Spleen (tissue), 7 donors: ENCODE measurements at regions not wholly inside any gene's neighbourhood (a gene's known extent, or its start where the extent isn't known, plus 50 kb on each side); places are given as distances from the start of the nearest gene placed in this dataset.

Source experiments
- POLR2A ChIP-seq, 3 donors: fragments of 450-650 bp; IDR thresholded peaks; one replicate each; pipeline ENCODE4 v1.5.1; 2017; ENCODE audit warnings: antibody characterized with exemption in 3 of 3, mild to moderate bottlenecking in 1 of 3
- POLR2AphosphoS5 ChIP-seq, 3 donors: sonication (generic); formaldehyde crosslinking; IDR thresholded peaks; one replicate each; pipeline ENCODE4 v1.5.1; 2017; ENCODE audit warnings: antibody characterized with exemption in 3 of 3
- TF ChIP-seq, protein P1 (sequence below), 11 experiments: fragments of 200-600 bp in 7 of 11; fragments of 450-650 bp in 4 of 11; sonication (generic) in 4 of 11; IDR thresholded peaks in 8 of 11; conservative IDR thresholded peaks in 3 of 11; 1 replicate in 7 of 11; 2 replicates in 4 of 11; pipeline versions ENCODE4 v1.4.0 to v1.8.0; 2016 to 2021; ENCODE audit warnings: antibody characterized with exemption in 11 of 11, inconsistent platforms in 4 of 11, mild to moderate bottlenecking in 1 of 11
- donor health status: DM: no; HTN: no; CAD: no; lungs with moderate emphysema.
- donor health status: DM: no; HTN: no; CAD: no.
- donor health status: DM: no; HTN: no; CAD: no.

DNA sequence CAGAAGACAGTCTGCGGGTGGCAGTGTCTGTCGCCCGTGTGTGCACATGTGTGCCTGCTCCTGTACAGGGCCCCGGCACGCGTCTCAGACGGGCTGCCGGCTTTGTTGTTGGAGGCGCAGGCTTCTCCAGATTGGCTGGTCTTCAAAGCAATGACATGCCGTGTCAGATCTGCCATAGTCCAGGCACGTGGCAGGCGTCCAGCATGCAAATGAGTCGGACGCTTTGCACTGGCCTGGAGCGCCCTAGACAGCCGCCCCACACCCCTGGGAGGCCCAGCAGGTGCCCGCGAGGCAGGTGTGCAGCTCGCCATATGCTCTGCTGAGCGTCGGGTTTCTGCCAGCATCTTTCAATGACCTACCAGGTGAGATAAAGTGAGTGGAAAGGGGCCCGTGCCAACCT lies 71.5 kb downstream of the GADD45G start:
- TF ChIP-seq, protein P1, sequence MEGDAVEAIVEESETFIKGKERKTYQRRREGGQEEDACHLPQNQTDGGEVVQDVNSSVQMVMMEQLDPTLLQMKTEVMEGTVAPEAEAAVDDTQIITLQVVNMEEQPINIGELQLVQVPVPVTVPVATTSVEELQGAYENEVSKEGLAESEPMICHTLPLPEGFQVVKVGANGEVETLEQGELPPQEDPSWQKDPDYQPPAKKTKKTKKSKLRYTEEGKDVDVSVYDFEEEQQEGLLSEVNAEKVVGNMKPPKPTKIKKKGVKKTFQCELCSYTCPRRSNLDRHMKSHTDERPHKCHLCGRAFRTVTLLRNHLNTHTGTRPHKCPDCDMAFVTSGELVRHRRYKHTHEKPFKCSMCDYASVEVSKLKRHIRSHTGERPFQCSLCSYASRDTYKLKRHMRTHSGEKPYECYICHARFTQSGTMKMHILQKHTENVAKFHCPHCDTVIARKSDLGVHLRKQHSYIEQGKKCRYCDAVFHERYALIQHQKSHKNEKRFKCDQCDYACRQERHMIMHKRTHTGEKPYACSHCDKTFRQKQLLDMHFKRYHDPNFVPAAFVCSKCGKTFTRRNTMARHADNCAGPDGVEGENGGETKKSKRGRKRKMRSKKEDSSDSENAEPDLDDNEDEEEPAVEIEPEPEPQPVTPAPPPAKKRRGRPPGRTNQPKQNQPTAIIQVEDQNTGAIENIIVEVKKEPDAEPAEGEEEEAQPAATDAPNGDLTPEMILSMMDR (IDR thresholded peaks at IDR 0.05 in 8 of 11, conservative IDR thresholded peaks at IDR 0.05 in 3 of 11) = no peak
- TF ChIP-seq POLR2AphosphoS5 (IDR thresholded peaks at IDR 0.05) (no peak), POLR2A (IDR thresholded peaks at IDR 0.05) (no peak)
